Stomach (tissue), 8 donors: ENCODE measurements at regions not wholly inside any gene's neighbourhood (a gene's known extent, or its start where the extent isn't known, plus 50 kb on each side); places are given as distances from the start of the nearest gene placed in this dataset.

ENCODE experiments used
- DNase-seq, 2 donors: peaks; one replicate each; pipeline versions ENCODE4 v3.0.0 to v3.0.0-alpha.2; 2013 to 2019
- H3K27ac ChIP-seq, 5 donors: fragments of 200-600 bp in 4 of 5; sonication (generic) in 4 of 5; one replicate each; pipeline ENCODE4 v1.5.1; 2013 to 2019; ENCODE audit warnings: mild to moderate bottlenecking in 1 of 5, moderate library complexity in 1 of 5
- H3K27me3 ChIP-seq, 3 donors: fragments of 200-600 bp; sonication (generic); one replicate each; pipeline ENCODE4 v1.5.1; 2017 to 2019; ENCODE audit warnings: mixed run types in 1 of 3
- H3K36me3 ChIP-seq, 4 donors: fragments of 200-600 bp; sonication (generic); 1 replicate in 3 of 4; 2 replicates in 1 of 4; pipeline ENCODE4 v1.5.1; 2016 to 2019
- H3K4me1 ChIP-seq, 4 donors: fragments of 200-600 bp; sonication (generic); one replicate each; pipeline ENCODE4 v1.5.1; 2016 to 2019
- H3K4me3 ChIP-seq, 4 donors: fragments of 200-600 bp; sonication (generic) in 3 of 4; one replicate each; pipeline ENCODE4 v1.5.1; 2016 to 2019; ENCODE audit warnings: mild to moderate bottlenecking in 1 of 4
- H3K9me3 ChIP-seq, 4 donors: fragments of 200-600 bp; sonication (generic); one replicate each; pipeline ENCODE4 v1.5.1; 2016 to 2019
- EP300 ChIP-seq: sonication (generic); formaldehyde crosslinking; IDR thresholded peaks from one replicate; pipeline ENCODE4 v1.6.1; 2017; ENCODE audit warnings: antibody characterized with exemption
- POLR2A ChIP-seq, 4 donors: fragments of 450-650 bp; IDR thresholded peaks; one replicate each; pipeline ENCODE4 v1.6.1; 2016; ENCODE audit warnings: antibody characterized with exemption in 4 of 4, control low read depth in 2 of 4, mild to moderate bottlenecking in 1 of 4, moderate library complexity in 1 of 4
- POLR2AphosphoS5 ChIP-seq, 3 donors: sonication (generic); formaldehyde crosslinking; IDR thresholded peaks; one replicate each; pipeline ENCODE4 v1.6.1; 2016; ENCODE audit warnings: antibody characterized with exemption in 3 of 3
- WGBS, 5 donors: extraction: QIAGEN DNeasy Blood & Tissue Kit in 3 of 5; methylation state at CpG; one replicate each; pipeline versions ENCODE4 v1.1.5 to v1.1.7; 2013 to 2018; 5-methylcytosine and 5-hydroxymethylcytosine counted together
- intact Hi-C: fragments of 100-400 bp; cut with DNase I; formaldehyde crosslinking; loops from one replicate; pipeline ENCODE4 v1.15.1; 2023; ENCODE audit warnings: low total_unique reads
- TF ChIP-seq, protein P1 (sequence below), 7 experiments: fragments of 450-650 bp in 4 of 7; fragments of 200-600 bp in 3 of 7; sonication (generic) in 3 of 7; IDR thresholded peaks; one replicate each; pipeline ENCODE4 v1.5.1; 2016 to 2019; ENCODE audit warnings: antibody characterized with exemption in 7 of 7, control low read depth in 2 of 7, mild to moderate bottlenecking in 1 of 7
- donor health status: healthy with polysubstance abuse.
- donor health status: Bipolar disorder and iron deficiency.
- donor health status: healthy.

GRCh38 chr2:12109363-12110017 is 363.1 kb downstream of the LPIN1 start:
- 75 to 93% (median 77%) methylated on average over 4 of the region's 4 CpGs for WGBS, 5 donors
- peaks cover 0 to 8% (median 3%) of the 10 kb centered on the region in 4 donors for H3K4me1 ChIP-seq
- no peaks in the 10 kb centered on the region for H3K36me3 ChIP-seq
- DNase-seq = no peak
- intact Hi-C loops = no loop called here
- no peaks in the 10 kb centered on the region for H3K27me3 ChIP-seq
- no peak overlapping the region for H3K27ac ChIP-seq
- H3K4me3 ChIP-seq = no peak overlapping the region
- H3K9me3 ChIP-seq = no peaks in the 10 kb centered on the region
- no peak for TF ChIP-seq POLR2A (IDR thresholded peaks at IDR 0.05)

DNA sequence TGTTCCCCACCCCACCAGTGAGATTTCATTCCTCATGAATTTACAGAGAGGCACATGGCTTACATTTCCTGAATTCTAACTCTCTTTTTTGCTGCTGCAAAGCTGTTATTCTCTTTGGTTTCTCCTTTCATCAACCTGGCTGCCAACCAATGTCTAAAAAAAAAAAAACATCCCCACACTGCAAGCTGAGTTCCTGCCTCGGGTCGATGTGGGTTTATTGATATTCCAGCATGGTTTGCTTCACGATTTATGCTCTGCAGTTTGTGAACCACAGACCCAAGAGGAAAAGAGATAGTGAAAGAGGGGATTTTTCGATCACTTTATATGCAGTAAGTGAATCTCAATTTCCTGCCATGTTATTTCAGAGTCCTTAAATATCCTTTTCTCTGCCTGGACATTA is 363.6 kb downstream of the LPIN1 start:
- Histone ChIP-seq H3K9me3 (no peaks in the 10 kb centered on the region), H3K27me3 (no peaks in the 10 kb centered on the region), H3K4me1 (peaks cover 0 to 8% (median 3%) of the 10 kb centered on the region in 4 donors), H3K4me3 (no peak overlapping the region), H3K27ac (no peak overlapping the region), H3K36me3 (no peaks in the 10 kb centered on the region)
- TF ChIP-seq EP300 (no peak), POLR2AphosphoS5 (IDR thresholded peaks at IDR 0.05) (no peak), POLR2A (IDR thresholded peaks at IDR 0.05) (no peak)
- TF ChIP-seq, protein P1, sequence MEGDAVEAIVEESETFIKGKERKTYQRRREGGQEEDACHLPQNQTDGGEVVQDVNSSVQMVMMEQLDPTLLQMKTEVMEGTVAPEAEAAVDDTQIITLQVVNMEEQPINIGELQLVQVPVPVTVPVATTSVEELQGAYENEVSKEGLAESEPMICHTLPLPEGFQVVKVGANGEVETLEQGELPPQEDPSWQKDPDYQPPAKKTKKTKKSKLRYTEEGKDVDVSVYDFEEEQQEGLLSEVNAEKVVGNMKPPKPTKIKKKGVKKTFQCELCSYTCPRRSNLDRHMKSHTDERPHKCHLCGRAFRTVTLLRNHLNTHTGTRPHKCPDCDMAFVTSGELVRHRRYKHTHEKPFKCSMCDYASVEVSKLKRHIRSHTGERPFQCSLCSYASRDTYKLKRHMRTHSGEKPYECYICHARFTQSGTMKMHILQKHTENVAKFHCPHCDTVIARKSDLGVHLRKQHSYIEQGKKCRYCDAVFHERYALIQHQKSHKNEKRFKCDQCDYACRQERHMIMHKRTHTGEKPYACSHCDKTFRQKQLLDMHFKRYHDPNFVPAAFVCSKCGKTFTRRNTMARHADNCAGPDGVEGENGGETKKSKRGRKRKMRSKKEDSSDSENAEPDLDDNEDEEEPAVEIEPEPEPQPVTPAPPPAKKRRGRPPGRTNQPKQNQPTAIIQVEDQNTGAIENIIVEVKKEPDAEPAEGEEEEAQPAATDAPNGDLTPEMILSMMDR (IDR thresholded peaks at IDR 0.05) = no peak
- DNase-seq = peak in 1 of 2 donors; percentile 32
- intact Hi-C loops = no loop called here
- WGBS, 5 donors = 30 to 67% (median 43%) methylated on average over 4 of the region's 4 CpGs

DNA sequence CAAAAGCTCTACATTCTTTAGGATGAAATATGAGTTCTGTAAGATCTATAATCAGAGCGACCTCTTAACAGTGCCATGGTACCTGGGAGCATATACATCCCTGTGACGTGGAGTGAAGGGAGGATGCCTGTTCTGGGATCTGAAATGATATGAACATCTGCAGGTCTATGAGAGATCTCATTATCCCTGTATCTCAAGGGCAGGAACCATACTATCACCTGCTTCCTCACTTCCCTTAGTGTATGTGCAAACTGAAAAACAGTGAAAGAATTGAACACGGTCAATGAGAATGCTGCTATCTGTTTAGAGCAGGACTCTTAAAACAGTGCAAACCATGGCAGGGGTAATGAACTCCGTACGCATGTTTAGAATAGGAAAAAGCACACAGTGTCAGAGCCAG is 364.0 kb downstream of the LPIN1 start:
- WGBS, 5 donors = 78 to 94% (median 87%) methylated on average over 5 of the region's 5 CpGs
- H3K4me1 ChIP-seq = peaks cover 0 to 8% (median 3%) of the 10 kb centered on the region in 4 donors
- H3K4me3 ChIP-seq = no peak overlapping the region
- TF ChIP-seq POLR2AphosphoS5 (IDR thresholded peaks at IDR 0.05) (no peak), POLR2A (IDR thresholded peaks at IDR 0.05) (no peak), EP300 (no peak)
- TF ChIP-seq, protein P1 (IDR thresholded peaks at IDR 0.05) = no peak
- H3K27me3 ChIP-seq = no peaks in the 10 kb centered on the region
- no peak overlapping the region for H3K27ac ChIP-seq
- H3K9me3 ChIP-seq = no peaks in the 10 kb centered on the region
- H3K36me3 ChIP-seq = no peaks in the 10 kb centered on the region
- intact Hi-C loops = no loop called here
- DNase-seq = no peak

- H3K4me1 ChIP-seq = peaks cover 0 to under 1% (median 0%) of the 10 kb centered on the region in 4 donors
- H3K27ac ChIP-seq = no peak overlapping the region
- no peaks in the 10 kb centered on the region for H3K9me3 ChIP-seq
- TF ChIP-seq, protein P1 (IDR thresholded peaks at IDR 0.05) = no peak
- TF ChIP-seq POLR2AphosphoS5 (IDR thresholded peaks at IDR 0.05) = no peak
- no peak for TF ChIP-seq POLR2A (IDR thresholded peaks at IDR 0.05)
- TF ChIP-seq EP300 = no peak
- WGBS, 5 donors = 67 to 88% (median 79%) methylated on average over 1 of the region's 1 CpG
- H3K4me3 ChIP-seq = no peak overlapping the region
- no peak for DNase-seq
- no peaks in the 10 kb centered on the region for H3K27me3 ChIP-seq
- H3K36me3 ChIP-seq = no peaks in the 10 kb centered on the region
- intact Hi-C loops = no loop called here
Measured at GRCh38 chr2:12113412-12113811, 367.0 kb downstream of the LPIN1 start.

DNA sequence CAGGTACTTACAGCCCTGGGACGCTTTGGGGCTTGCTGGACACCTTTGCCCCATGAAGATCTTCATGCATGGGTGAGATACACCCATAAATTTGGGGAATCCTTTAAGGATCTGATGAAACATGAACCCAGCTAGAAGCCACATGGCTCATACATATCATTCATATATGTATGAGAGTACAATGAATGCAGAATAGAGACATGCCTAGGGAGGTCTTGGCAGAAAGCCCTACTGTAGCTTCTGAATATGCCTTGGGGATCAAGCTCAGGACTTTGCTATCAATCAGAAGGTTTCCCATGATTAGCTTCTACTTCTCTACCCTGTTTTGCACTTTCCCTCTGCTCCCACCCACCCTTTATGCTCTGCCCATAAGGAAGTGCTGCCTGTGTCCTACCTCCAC is 368.4 kb downstream of the LPIN1 start:
- H3K9me3 ChIP-seq = no peaks in the 10 kb centered on the region
- H3K27ac ChIP-seq = no peak overlapping the region
- H3K4me1 ChIP-seq = no peaks in the 10 kb centered on the region
- TF ChIP-seq POLR2AphosphoS5 (IDR thresholded peaks at IDR 0.05) (no peak), EP300 (no peak), POLR2A (IDR thresholded peaks at IDR 0.05) (no peak)
- TF ChIP-seq, protein P1 (IDR thresholded peaks at IDR 0.05) = no peak
- H3K27me3 ChIP-seq = no peaks in the 10 kb centered on the region
- intact Hi-C loops = no loop called here
- no peak overlapping the region for H3K4me3 ChIP-seq
- 0 to 46% (median 0%) methylated on average over 1 of the region's 1 CpG for WGBS, 5 donors
- no peaks in the 10 kb centered on the region for H3K36me3 ChIP-seq
- DNase-seq = no peak
